HG03045 (cell line): ENCODE measurements at regions not wholly inside any gene's neighbourhood (a gene's known extent, or its start where the extent isn't known, plus 50 kb on each side); places are given as distances from the start of the nearest gene placed in this dataset.

Experiments used
- ATAC-seq: cut with Tn5 transposase; IDR thresholded peaks from one replicate; pipeline ENCODE4 v1.9.1; 2021; ENCODE audit warnings: mild to moderate bottlenecking, moderate library complexity; ENCODE audit not compliant: unreplicated experiment

DNA sequence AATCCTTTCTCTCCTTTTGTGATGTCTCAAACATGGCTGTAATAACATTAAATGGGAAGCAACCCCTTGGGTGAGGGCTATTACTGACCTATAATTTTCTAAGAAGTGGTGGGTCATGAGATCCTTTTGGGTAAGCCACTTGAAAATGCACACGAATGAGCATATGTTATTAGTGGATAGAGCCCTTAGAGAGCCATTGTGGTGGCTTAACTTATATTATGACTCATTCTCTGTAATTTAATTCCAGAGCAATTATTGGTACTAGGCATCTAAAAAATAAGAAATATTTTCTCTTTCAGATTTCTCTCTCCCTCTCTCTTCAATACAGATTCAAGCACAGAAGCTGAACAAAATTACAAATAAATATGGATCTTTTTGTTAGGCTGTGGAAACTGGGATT lies 1177.4 kb upstream of the PHF14 start:
- no peak for ATAC-seq

GRCh38 chr7:9822458-9823290 lies 1151.0 kb upstream of the PHF14 start:
- ATAC-seq, result no peak

- ATAC-seq, result no peak
These were observed 1138.5 kb upstream of the PHF14 start for GRCh38 chr7:9835199-9835598.

GRCh38 chr7:9836671-9837070 lies 1137.0 kb upstream of the PHF14 start:
- ATAC-seq, result no peak

DNA sequence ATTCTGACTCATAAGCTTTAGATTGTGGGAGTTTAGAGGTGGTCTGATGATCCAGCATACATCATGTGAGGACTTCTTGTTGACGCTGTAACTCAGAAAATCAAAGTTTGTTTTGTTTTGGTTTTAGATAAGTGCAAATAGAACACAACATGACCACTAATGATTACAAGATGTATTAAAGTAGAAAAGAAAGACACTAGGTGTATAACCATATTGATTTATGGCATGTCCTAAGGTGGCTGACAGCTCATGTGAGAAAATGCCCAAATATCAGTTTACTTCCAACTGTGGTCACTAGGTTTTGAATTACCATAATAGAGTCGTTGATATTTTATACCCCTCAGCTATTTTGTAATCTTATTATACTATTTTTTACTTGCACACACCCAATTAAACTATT lies 1131.4 kb upstream of the PHF14 start:
- no peak for ATAC-seq

DNA sequence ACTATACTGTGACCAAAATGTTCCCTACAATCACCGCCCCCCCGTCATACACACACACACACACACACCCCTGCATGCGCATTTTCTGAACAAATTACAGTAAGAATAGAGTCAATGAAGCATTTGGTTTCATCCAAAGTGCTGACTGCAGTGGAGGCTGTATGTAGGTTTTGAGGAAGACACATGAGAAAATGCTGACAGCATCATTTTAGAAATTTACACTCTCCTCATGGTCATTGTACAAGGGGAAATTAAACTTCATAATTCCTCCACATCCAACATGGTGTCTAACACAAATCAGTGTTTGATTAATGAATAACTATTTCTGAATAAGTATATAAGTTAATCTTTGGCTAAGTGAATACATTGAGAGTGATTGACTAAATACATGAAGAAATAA lies 1126.8 kb upstream of the PHF14 start:
- ATAC-seq, result no peak

DNA sequence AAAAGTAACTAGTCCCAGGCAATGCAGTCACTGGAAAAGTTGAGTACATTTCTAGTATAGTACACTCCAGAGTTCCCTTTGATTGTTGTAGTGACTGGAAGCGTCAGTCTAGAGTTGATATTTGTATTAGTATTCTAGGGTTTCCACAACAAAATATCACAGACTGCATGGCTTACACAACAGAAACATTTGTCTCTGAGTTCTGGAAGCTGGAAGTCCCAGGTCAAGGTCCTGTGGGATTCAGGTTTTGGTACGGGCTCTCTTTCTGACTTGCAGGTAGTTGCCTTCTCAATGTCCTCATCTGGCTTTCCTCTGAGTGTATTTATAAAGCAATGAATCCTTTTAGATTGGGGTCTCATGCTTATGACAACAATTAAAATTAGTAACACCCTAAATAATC lies 1119.1 kb upstream of the PHF14 start:
- ATAC-seq, result no peak

DNA sequence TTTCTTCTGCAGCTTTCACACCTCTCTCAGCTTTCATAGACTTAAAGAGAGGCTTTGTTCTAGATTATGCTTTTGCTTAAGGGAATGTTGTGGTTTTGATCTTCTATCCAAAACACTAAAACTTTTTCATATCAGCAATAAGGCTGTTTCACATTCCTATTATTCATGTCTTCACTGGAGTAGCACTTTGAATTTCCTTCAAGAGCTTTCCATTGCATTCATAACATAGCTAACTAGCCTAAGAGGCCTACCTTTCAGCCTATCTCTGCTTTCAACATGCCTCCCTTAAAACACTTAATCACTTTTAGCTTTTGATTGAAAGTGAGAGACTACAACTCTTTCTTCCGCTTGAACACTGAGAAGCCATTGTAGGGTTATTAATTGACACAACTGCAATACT lies 1117.0 kb upstream of the PHF14 start:
- no peak for ATAC-seq

GRCh38 chr7:9863545-9863944 lies 1110.1 kb upstream of the PHF14 start:
- no peak for ATAC-seq

DNA sequence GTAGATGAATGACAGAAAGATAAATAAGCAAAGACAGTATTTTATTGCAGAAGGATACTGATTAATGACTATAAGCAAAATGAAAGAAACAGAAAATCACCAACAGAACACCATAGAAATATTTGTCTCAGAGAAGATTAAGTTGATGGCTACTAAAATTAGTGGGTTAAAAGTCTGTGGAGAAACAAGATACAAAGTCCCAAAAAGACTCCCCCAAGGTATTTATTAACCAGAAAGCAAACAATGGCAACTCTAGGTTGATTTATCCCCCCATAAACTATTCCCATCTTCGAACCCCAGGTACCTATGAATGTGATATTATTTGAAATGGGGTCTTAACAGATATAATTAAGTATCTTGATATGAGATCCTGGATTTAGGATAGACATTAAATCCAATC lies 1104.5 kb upstream of the PHF14 start:
- ATAC-seq, result no peak

GRCh38 chr7:9869566-9869965 lies 1104.1 kb upstream of the PHF14 start:
- no peak for ATAC-seq

GRCh38 chr7:9870674-9871073 lies 1103.0 kb upstream of the PHF14 start:
- ATAC-seq, result no peak

- ATAC-seq, result no peak
These were observed 1099.5 kb upstream of the PHF14 start for GRCh38 chr7:9874182-9874581.

DNA sequence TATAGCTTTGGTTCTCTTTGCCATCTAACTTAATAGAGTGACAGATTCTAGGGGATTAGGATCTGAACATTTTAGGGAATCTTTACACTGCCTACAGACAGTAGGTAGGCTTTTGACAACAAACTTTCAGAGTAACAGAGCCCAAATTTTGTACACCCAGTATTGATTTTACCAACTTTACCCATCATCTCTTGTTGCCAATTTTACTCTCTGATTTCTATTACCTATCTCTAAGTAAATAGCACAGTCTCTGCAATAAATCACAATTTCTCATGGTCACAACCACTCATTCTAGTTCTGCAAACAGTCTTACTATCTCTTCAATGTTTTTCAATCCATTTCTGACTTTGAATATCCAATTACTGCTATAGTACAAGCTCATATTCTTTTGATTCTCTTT lies 1097.6 kb upstream of the PHF14 start:
- ATAC-seq, result no peak

DNA sequence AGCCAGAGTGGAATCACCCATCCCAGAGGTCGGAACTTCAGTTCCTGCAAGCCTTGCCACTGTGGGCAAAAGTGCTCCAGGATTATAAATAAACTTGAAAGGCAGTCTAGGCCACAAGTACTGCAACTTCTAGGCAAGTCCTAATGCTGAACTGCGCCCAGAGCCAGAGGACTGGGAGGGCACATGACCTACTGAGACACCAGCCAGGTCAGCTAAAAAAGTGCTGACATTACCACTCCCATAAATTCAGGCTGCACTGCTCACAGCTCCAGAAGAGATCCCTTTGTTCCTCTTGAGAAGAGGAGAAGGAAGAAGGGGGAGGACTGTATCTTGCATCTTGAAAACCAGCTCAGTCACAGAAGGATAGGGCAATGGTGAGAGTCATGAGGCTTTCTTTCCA lies 1084.1 kb upstream of the PHF14 start:
- ATAC-seq, result no peak

DNA sequence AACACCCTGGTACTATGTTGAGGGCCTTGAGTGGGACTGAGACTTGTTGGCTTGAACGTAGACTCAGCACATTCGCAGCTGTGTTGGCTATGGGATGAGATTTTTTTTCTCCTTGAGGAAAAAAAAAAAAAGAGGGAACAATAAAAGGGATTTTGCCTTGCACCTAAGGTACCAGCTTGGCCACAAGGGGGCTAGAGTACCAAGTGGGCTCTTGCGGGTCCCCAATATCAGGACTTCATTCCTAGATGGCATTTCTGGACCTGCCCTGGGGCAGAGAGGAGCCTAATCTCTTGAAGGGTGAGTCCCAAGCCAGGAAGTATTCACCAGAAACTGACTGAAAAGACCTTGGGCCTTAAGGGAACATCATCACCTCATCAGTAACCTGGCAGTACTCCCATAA lies 1083.6 kb upstream of the PHF14 start:
- no peak for ATAC-seq

DNA sequence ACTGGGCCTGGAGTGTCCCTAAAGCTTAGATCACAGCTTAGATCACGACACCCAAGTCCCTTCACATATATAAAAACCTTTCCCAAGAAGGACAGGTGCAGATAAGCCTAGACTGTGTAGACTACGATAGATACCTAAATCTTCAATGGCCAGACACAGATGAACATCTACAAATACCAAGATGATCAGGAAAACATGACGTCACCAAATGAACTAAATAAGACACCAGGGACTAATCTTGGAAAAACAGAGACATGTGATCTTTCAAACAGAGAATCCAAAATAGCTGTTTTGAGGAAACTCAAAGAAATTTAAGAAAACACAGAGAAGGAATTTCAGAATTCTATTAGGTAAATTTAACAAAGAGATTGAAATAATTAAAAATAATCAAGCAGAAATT lies 1082.6 kb upstream of the PHF14 start:
- ATAC-seq, result no peak

- ATAC-seq, result no peak
These were observed 1073.3 kb upstream of the PHF14 start for GRCh38 chr7:9900339-9900738.

DNA sequence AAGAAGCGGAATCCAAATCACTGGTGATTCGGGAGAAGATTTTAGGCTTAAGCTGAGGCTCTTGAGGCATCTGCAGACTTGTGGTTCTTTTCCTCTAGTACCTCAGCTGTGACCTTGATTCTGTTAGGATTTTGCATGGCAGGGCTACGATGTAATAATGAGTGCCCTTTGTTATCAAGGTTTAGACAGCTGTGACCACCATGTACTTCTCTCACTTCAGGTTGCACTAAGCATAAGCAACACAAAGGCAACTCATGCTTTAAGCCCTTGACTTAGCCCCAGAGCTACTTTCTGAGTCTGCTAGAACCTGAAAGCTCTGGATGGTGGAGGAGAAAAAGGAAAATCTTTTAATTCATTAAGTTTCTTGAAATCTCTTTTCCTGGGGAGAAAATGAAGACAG lies 1052.3 kb upstream of the PHF14 start:
- no peak for ATAC-seq

GRCh38 chr7:9937944-9938631 lies 1035.6 kb upstream of the PHF14 start:
- no peak for ATAC-seq

DNA sequence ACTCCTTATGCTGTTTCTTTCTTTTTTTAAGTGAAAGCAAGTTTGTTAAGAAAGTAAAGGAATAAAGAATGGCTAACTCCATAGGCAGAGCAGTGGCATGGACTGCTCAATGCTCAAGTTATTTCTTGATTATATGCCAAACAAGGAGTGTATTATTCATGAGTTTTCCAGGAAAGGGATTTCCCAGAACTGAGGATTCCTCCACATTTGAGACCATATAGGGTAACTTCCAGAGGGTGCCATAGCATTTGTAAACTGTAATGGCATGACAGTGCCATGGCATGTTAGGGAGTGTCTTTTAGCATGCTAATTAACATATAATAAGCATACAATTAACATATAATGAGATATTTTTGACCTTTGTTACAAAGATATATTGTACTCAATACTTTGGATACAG lies 1034.5 kb upstream of the PHF14 start:
- ATAC-seq, result no peak

DNA sequence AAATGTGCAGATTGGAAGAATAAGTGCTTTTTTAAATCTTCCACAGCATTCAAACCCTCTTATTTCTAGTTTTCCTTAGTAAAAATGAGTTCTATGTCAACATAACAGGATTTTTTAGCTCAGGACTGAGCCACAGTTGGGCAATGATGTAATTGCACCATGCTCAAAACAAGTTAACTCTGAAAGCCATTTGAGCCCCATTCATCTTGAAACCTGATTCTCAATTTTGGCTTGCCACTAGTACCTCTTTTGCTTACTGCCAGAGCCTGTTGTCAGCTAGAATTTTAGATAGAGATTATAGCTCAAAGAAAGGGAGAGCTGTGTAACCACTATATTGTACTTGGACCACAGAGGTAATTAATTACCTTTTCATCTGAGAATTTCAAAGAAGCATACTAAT lies 1028.5 kb upstream of the PHF14 start:
- ATAC-seq, result no peak

GRCh38 chr7:9945857-9946256 lies 1027.8 kb upstream of the PHF14 start:
- ATAC-seq, result no peak
